NB4 (cell line): ENCODE measurements at regions not wholly inside any gene's neighbourhood (a gene's known extent, or its start where the extent isn't known, plus 50 kb on each side); places are given as distances from the start of the nearest gene placed in this dataset.

Experiments
- POLR2A ChIP-seq: IDR thresholded peaks from 2 replicates; pipeline ENCODE4 v1.6.1; 2011; ENCODE audit warnings: mild to moderate bottlenecking; ENCODE audit not compliant: insufficient read length; ENCODE audit errors: extremely low read depth
- TF ChIP-seq, protein P1 (sequence below): IDR thresholded peaks from one replicate; pipeline ENCODE4 v1.5.1; 2012; ENCODE audit warnings: low read depth, low read length

DNA sequence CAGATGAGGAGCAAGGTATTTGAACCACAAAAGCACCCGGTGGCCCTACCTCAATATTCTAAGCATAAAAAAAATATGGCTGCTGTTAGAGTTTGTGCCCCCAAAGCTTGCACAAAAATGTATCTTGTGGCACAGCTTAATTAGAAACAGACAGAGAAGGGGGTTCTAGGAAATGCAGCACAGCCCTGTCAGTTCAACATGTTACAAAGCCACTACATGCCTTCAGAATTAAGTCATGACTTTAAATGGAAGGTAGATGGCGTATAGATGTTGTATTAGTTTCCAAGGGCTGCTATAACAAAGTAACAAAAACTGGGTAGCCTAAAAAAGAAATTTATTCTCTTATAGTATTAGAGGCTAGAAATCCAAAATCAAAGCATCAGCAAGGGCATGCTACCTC lies 703.8 kb downstream of the DIAPH3 start:
- TF ChIP-seq, protein P1, sequence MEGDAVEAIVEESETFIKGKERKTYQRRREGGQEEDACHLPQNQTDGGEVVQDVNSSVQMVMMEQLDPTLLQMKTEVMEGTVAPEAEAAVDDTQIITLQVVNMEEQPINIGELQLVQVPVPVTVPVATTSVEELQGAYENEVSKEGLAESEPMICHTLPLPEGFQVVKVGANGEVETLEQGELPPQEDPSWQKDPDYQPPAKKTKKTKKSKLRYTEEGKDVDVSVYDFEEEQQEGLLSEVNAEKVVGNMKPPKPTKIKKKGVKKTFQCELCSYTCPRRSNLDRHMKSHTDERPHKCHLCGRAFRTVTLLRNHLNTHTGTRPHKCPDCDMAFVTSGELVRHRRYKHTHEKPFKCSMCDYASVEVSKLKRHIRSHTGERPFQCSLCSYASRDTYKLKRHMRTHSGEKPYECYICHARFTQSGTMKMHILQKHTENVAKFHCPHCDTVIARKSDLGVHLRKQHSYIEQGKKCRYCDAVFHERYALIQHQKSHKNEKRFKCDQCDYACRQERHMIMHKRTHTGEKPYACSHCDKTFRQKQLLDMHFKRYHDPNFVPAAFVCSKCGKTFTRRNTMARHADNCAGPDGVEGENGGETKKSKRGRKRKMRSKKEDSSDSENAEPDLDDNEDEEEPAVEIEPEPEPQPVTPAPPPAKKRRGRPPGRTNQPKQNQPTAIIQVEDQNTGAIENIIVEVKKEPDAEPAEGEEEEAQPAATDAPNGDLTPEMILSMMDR: no peak
- no peak for TF ChIP-seq POLR2A
